ENCODE measurements at regions not wholly inside any gene's neighbourhood (a gene's known extent, or its start where the extent isn't known, plus 50 kb on each side); places are given as distances from the start of the nearest gene placed in this dataset.

DNA sequence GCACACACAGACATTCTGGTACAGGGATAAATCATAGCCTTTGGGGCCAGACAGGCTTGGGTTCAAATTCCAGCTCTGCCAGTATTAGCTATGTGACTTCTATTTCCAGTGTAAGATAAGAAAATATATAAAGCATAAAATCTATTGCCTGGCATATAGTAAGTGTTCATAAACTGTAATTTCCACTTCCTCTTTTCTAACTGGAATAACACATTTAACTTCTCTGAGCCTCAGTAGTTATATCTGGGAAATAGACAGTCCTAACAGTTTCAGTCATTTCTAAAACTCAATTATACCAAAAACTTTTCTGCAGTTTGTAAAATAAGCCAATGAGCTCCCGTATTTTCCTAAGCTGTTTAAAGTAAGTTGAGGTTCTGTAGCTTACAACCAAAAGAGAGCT lies 351.4 kb downstream of the ZNF326 start:
- TF ChIP-seq POLR2AphosphoS5 (IDR thresholded peaks at IDR 0.05; ENCODE audit: borderline replicate concordance, low read depth, low read length) = no peak
- no peak for TF ChIP-seq EZH2 (IDR thresholded peaks at IDR 0.05)
- TF ChIP-seq FOXP2 (optimal IDR thresholded peaks at IDR 0.05; ENCODE audit: control extremely low read depth, extremely low read length, insufficient read depth) = no peak
